Ureter (tissue), 1 donor: ENCODE measurements at regions not wholly inside any gene's neighbourhood (a gene's known extent, or its start where the extent isn't known, plus 50 kb on each side); places are given as distances from the start of the nearest gene placed in this dataset.

Experiments used
- DNase-seq: peaks from one replicate; pipeline ENCODE4 v3.0.0-alpha.2; 2020; ENCODE audit warnings: low spot score
- donor health status: DM: yes; HTN: yes; CAD: no.

DNA sequence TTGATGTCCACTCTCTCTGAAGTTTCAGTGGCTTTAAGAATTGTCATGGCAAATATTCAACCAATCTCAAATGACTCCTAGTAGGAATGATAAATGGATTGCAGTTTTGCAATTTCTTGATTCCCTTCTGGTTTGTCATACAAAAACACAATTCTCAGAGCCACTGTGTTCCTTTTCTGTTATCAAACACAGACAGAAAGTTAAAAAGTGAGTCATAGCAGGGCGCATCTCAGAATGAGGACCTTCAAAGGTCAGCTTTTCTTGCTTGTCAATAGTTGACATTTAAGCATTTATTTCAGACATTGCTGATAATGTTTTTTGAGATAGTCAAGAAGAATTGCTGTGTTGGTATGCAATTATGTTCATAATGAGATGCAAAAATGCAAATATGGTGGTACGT is 405.9 kb downstream of the NR2F2 start:
- no peak for DNase-seq

- no peak for DNase-seq
Observed at GRCh38 chr15:96737408-96737807, 406.9 kb downstream of the NR2F2 start.

DNA sequence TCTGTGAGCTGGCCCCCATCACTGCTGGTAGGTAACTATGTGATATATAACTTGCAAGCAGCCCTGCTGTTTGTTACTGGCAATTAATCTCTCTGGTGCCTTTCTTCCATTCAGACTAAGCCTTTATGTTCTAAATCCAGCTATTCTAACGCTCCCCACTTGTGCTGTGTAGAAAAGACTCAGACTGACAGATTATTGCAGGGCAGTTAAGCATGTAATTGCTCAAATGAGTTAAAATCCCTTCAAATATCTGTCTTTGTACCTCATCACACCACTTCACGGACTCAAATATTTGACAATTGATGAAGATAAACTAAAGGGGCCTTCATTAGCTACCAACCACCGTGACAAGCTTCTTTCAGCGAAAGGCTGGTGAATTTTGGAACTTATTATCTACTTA is 416.2 kb downstream of the NR2F2 start:
- no peak for DNase-seq

DNA sequence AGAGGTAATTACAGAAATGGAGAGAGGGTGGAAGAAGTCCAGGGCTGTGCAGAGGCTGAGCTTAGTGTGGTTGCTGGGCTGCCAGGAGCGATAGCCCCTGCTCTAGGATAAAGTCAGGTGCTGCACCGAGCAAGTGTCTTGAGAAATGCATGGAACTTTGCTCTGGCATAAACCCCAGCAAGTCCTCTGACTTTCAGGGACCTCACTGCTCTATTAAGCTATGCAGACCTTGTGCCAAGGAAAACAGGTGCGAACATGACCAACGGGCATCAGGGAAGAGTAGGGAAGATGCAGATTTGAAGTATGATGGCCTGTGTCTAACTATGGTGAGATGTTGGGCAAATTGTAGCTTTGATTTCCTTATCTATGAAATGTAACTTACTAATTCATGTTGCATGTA is 416.8 kb downstream of the NR2F2 start:
- DNase-seq = no peak

DNA sequence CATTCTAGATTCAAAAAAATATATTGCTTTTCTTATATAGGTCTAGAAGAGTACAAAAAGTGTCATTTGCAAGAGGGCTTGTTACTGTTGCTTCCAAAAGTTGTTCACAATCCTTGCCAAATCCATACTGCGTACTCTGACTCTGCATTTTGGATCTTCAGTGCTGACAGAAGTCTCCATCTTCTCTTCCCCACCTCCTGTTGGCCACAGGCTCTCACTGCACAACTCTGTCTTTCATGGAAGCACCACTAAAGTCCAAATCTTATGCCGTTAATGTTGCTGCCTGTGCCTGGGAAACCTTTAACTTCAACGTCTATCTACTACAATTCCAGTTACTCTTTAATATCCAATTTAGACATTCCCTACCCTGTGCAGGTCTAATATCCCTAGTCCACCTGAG is 419.9 kb downstream of the NR2F2 start:
- no peak for DNase-seq

GRCh38 chr15:96756146-96756545 is 425.6 kb downstream of the NR2F2 start:
- DNase-seq = no peak

DNA sequence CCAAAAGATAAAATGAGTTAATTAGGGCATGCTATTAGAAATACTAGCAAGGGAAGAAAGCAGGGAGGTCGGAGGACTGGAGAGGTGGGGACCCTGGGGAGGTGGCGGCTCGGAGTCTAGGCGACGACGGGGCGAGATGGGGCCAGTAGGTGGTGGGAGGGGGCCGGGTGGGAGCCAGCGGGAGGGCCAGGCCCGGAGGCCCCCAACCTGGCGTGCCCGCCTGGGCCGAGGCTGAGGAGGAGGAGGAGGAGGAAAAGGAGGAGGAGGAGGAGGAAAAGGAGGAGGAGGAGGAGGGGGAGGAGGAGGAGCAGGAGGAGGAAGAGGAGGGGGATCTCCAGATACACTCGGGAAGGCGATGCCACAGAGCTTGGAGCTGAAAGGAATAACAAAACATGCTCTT is 426.2 kb downstream of the NR2F2 start:
- no peak for DNase-seq

DNA sequence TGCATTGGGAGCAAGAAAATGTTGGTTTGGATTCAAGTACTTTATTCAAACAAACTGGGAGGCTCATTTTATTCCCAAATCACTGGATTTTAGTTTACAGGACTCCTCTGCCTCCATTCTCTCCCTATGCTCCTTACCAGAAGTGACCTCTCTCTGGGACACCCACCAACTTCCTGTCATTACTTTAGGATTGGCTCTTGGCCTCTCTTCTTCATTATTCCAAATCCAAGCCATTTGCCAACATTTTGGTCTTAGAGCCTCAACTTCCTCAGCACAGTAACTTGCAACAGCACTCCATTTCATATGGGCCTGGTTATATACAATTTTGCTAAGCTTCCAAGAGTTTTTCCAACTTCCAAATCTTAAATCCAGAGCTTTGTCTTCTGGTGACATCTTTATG is 432.1 kb downstream of the NR2F2 start:
- no peak for DNase-seq

- DNase-seq = no peak
Observed at GRCh38 chr15:96764501-96764900, 434.0 kb downstream of the NR2F2 start.

DNA sequence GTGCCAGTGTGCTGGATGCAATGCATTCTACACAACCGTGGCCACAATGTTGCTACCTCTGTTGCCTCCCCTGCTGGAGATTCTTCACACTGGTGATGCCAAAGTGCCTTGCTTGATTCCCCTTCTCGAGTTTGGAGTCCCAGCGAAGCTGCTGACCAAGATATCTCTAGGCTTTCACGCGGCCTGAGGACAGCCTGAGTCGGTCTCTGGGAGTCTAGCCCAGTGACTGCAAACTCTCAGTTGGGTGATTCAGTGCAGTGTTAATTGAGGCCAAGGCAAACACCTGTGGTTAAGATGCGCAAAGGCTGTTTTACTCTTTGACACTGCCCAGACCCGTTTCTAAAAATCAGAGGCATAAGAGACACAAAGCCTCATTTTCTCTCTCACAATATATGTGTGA is 434.4 kb downstream of the NR2F2 start:
- no peak for DNase-seq

- no peak for DNase-seq
Observed at GRCh38 chr15:96766366-96766765, 435.9 kb downstream of the NR2F2 start.

DNA sequence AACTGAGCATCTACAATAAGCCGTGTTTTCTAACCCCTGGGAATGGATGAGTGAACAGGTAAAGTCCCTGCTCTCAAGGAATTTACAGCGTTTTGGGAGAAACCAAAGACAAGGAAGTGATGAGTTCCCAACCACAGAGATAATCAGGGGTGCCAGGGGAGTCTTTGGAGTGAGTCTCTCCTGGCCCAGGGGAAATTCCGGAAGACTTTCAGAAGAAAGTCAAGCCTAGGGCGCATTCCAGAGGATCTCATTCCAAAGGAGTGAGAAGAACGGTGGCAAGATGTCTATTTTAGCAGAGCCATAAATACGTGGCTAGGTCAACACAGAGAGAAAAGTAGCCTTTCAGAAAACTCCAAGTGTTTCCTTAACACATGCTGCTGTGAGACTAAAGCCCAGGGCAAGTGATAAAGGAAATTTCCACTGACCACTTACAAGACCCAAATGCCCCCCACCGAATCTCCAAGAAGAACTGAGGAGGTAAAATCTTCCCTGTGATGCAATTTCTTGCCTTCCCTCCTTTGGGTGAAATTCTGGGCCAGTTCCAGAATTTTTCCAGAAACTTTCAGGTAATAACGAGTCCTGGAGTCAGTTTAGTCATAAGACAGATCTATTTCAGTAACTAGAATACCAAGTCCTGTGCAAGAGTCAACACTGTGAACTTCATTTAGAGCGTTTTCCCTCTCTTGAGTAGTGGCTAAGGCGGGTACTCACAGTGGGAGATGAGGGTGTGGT is 437.4 kb downstream of the NR2F2 start:
- DNase-seq = no peak

- no peak for DNase-seq
Observed at GRCh38 chr15:96768435-96768789, 437.9 kb downstream of the NR2F2 start.

GRCh38 chr15:96771035-96771434 is 440.5 kb downstream of the NR2F2 start:
- no peak for DNase-seq

DNA sequence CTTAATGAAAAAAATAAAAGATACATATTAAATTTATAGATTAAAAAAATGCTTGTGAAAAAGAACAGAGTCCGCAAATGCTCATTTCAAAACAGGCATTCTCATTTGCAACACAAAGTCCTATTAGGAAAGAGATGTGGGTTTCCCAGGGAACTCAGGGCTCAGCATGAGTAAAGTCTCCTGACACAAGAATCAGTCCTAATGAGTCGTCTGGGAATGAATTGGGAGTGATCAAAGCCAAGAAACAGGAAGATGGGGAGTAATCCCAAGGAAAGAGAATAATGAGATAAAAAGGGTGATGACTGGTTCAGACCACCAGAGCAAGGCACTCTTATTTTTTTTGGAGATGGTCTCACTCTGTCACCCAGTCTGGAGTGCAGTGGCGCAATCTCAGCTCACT is 443.7 kb downstream of the NR2F2 start:
- DNase-seq = no peak

- DNase-seq = no peak
Observed at GRCh38 chr15:96783746-96784145, 453.2 kb downstream of the NR2F2 start.

DNA sequence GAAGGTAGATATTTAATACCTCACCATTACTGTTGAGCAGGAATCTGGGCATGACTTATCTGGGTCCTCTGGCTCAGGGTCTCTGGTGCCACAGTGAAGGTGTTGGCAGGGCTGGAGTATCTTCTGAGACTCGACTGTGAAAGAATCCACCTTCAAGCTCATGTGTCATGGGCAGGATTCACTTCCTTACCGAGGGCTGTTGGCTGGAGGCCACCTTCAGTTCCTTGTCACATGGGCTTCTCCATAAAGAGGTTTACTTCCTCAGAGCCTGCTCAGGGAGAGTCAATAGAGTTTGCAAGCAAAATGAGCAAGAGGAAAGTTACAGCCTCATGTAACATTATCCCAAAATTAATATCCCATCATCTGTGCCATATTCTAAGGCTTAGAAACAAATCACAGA is 459.5 kb downstream of the NR2F2 start:
- no peak for DNase-seq

- DNase-seq = no peak
Observed at GRCh38 chr15:96792216-96792615, 461.7 kb downstream of the NR2F2 start.

GRCh38 chr15:96796841-96797240 is 466.3 kb downstream of the NR2F2 start:
- no peak for DNase-seq

GRCh38 chr15:96801576-96802150 is 471.2 kb downstream of the NR2F2 start:
- DNase-seq = no peak

- no peak for DNase-seq
Observed at GRCh38 chr15:96802611-96803255, 472.2 kb downstream of the NR2F2 start.

DNA sequence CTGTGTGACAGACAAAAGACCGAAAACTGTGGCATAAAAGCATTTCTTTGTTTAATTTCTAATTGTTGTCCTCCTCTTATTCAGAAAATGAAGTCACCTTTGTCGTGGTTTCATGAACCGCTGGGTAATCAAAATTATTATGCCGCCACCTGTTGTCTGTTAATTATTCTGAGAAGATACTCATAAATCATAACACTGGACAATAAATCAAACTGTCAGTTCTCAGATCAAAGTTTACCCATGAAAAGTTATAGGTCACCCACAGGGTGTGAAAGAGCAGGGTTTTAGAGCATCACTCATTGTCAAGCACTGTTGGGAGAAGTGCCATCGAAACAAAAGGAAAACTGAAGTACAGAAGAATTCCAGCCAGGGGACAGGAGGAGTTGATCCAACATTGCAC is 474.3 kb downstream of the NR2F2 start:
- no peak for DNase-seq

DNA sequence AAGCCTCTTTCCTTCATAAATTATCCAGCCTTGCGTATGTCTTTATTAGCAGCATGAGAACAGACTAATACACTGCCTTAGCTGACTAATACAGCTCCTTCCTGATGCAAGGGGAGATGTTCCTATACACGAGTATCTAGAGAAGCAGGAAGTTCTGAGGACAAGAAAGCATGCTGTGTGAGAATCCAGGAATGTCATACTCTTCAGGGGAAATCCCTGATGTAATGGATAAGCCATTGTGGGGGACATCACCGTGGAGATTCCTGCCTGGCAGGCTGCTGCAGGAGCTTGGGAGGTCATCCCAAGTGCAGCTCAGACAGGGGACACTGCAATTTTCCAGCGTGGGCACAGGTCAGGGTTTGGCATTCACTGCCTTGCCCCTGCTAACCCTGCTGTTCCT is 476.9 kb downstream of the NR2F2 start:
- no peak for DNase-seq

- DNase-seq = no peak
Observed at GRCh38 chr15:96817900-96818299, 487.4 kb downstream of the NR2F2 start.
